ENCODE measurements at regions not wholly inside any gene's neighbourhood (a gene's known extent, or its start where the extent isn't known, plus 50 kb on each side); places are given as distances from the start of the nearest gene placed in this dataset.

DNA sequence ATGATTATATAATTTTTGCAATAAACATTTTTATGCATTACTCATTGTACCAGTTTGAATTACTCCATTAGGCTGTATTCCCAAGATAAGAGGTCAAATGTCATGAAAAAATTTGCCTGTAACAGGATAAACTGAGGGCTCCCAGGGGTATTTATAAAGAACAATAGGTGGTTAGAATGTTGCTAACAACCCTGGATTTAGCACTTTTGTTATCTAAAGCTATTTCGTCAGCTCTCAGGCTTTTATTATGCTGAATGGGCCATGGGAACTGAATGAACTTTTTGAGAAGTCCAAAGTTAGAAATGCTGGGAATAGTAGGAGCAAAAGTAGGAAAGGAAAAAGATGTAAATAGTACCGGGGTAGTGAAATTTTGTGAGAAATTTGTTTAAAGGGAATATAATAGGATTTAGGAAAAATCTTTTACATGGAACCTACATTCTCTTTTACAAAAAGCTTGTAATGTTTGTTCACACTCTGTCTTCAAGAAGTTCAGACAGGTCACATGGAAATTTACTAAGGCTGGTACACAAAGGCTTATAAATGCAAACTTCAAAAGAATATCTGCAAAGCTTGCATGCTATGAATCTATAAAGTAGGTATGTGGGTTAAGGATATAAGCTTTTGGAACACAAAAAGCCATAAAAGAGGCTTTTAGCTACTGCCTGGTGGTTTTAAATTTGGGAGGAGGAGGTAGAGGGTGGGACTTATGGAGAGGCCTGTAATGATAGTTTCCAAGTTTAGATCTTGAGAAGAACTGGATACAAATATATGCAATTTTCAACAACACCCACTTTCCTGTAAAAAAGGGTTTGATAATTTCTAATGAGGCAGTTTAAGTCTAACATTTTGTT, 445.8 kb upstream of the NAALADL2 start:
- intact Hi-C loops (cut with micrococcal nuclease; ENCODE audit: unreplicated experiment): loop anchor here (10.0 kb wide), 2 partner anchors 542 to 1322 kb away; no protein-coding TSS in a partner anchor
- Mint-ChIP-seq H3K4me3 (ENCODE audit: low read depth, unreplicated experiment) (no peak overlapping the region), H3K27me3 (ENCODE audit: unreplicated experiment) (no peaks in the 10 kb centered on the region), H3K9me3 (ENCODE audit: low read depth, unreplicated experiment) (no peaks in the 10 kb centered on the region), H3K36me3 (ENCODE audit: insufficient read depth, unreplicated experiment) (no peaks in the 10 kb centered on the region), H3K27ac (ENCODE audit: unreplicated experiment) (no peak overlapping the region), H3K4me1 (ENCODE audit: low read depth, unreplicated experiment) (peaks cover 20% of the 10 kb centered on the region)
- no TSS peak for BruUV-seq (replicated peaks)
- DNase-seq: no peak
- TF ChIP-seq, protein P1, sequence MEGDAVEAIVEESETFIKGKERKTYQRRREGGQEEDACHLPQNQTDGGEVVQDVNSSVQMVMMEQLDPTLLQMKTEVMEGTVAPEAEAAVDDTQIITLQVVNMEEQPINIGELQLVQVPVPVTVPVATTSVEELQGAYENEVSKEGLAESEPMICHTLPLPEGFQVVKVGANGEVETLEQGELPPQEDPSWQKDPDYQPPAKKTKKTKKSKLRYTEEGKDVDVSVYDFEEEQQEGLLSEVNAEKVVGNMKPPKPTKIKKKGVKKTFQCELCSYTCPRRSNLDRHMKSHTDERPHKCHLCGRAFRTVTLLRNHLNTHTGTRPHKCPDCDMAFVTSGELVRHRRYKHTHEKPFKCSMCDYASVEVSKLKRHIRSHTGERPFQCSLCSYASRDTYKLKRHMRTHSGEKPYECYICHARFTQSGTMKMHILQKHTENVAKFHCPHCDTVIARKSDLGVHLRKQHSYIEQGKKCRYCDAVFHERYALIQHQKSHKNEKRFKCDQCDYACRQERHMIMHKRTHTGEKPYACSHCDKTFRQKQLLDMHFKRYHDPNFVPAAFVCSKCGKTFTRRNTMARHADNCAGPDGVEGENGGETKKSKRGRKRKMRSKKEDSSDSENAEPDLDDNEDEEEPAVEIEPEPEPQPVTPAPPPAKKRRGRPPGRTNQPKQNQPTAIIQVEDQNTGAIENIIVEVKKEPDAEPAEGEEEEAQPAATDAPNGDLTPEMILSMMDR (IDR thresholded peaks at IDR 0.05; ENCODE audit: unreplicated experiment): no peak
- CTCF ChIA-PET: no interaction called here

- CTCF ChIA-PET: no interaction called here
- H3K4me1 Mint-ChIP-seq (ENCODE audit: low read depth, unreplicated experiment): peaks cover 4% of the 10 kb centered on the region
- H3K36me3 Mint-ChIP-seq (ENCODE audit: insufficient read depth, unreplicated experiment): no peaks in the 10 kb centered on the region
- no peaks in the 10 kb centered on the region for H3K27me3 Mint-ChIP-seq (ENCODE audit: unreplicated experiment)
- TF ChIP-seq, protein P1 (IDR thresholded peaks at IDR 0.05; ENCODE audit: unreplicated experiment): no peak
- H3K4me3 Mint-ChIP-seq (ENCODE audit: low read depth, unreplicated experiment): no peak overlapping the region
- intact Hi-C loops (cut with micrococcal nuclease; ENCODE audit: unreplicated experiment): loop anchor here (10.0 kb wide), 2 partner anchors 540 to 1320 kb away; no protein-coding TSS in a partner anchor
- H3K9me3 Mint-ChIP-seq (ENCODE audit: low read depth, unreplicated experiment): no peaks in the 10 kb centered on the region
- DNase-seq: no peak
- no TSS peak for BruUV-seq (replicated peaks)
- no peak overlapping the region for H3K27ac Mint-ChIP-seq (ENCODE audit: unreplicated experiment)
Observed at GRCh38 chr3:174414902-174415301, 444.2 kb upstream of the NAALADL2 start.

- no peaks in the 10 kb centered on the region for H3K27me3 Mint-ChIP-seq (ENCODE audit: unreplicated experiment)
- no peak overlapping the region for H3K4me3 Mint-ChIP-seq (ENCODE audit: low read depth, unreplicated experiment)
- CTCF ChIA-PET: no interaction called here
- H3K27ac Mint-ChIP-seq (ENCODE audit: unreplicated experiment): no peak overlapping the region
- no peaks in the 10 kb centered on the region for H3K4me1 Mint-ChIP-seq (ENCODE audit: low read depth, unreplicated experiment)
- H3K9me3 Mint-ChIP-seq (ENCODE audit: low read depth, unreplicated experiment): no peaks in the 10 kb centered on the region
- DNase-seq: no peak
- TF ChIP-seq, protein P1 (IDR thresholded peaks at IDR 0.05; ENCODE audit: unreplicated experiment): no peak
- H3K36me3 Mint-ChIP-seq (ENCODE audit: insufficient read depth, unreplicated experiment): no peaks in the 10 kb centered on the region
- no TSS peak for BruUV-seq (replicated peaks)
- intact Hi-C loops (cut with micrococcal nuclease; ENCODE audit: unreplicated experiment): loop anchor here (10.0 kb wide), 2 partner anchors 537 to 1317 kb away; no protein-coding TSS in a partner anchor
Observed at GRCh38 chr3:174417573-174417972, 441.6 kb upstream of the NAALADL2 start.

- no peak for DNase-seq
- CTCF ChIA-PET: no interaction called here
- Mint-ChIP-seq H3K27ac (ENCODE audit: unreplicated experiment) (no peak overlapping the region), H3K4me1 (ENCODE audit: low read depth, unreplicated experiment) (no peaks in the 10 kb centered on the region), H3K36me3 (ENCODE audit: insufficient read depth, unreplicated experiment) (no peaks in the 10 kb centered on the region), H3K27me3 (ENCODE audit: unreplicated experiment) (no peaks in the 10 kb centered on the region), H3K9me3 (ENCODE audit: low read depth, unreplicated experiment) (no peaks in the 10 kb centered on the region), H3K4me3 (ENCODE audit: low read depth, unreplicated experiment) (no peak overlapping the region)
- intact Hi-C loops (cut with micrococcal nuclease; ENCODE audit: unreplicated experiment): loop anchor here (10.0 kb wide), 2 partner anchors 536 to 1316 kb away; no protein-coding TSS in a partner anchor
- no TSS peak for BruUV-seq (replicated peaks)
- TF ChIP-seq, protein P1 (IDR thresholded peaks at IDR 0.05; ENCODE audit: unreplicated experiment): no peak
Observed at GRCh38 chr3:174419216-174419615, 439.9 kb upstream of the NAALADL2 start.

All from Calu3 (cell line).